Ovary (tissue), 3 donors: ENCODE measurements at regions not wholly inside any gene's neighbourhood (a gene's known extent, or its start where the extent isn't known, plus 50 kb on each side); places are given as distances from the start of the nearest gene placed in this dataset.

ENCODE experiments used
- CTCF ChIP-seq, 3 donors: fragments of 450-650 bp in 2 of 3; fragments of 200-600 bp in 1 of 3; IDR thresholded peaks; one replicate each; pipeline versions ENCODE4 v1.5.1 to v1.8.0; 2016 to 2022; ENCODE audit warnings: antibody characterized with exemption in 3 of 3, mild to moderate bottlenecking in 1 of 3
- EP300 ChIP-seq: sonication (generic); formaldehyde crosslinking; IDR thresholded peaks from one replicate; pipeline ENCODE4 v1.6.1; 2017; ENCODE audit warnings: antibody characterized with exemption
- POLR2A ChIP-seq: fragments of 450-650 bp; IDR thresholded peaks from one replicate; pipeline ENCODE4 v1.6.1; 2017; ENCODE audit warnings: antibody characterized with exemption, mild to moderate bottlenecking, moderate library complexity
- donor health status: DM: no; HTN: no; CAD: no.

GRCh38 chr5:62825623-62826220 is 247.1 kb downstream of the LRRC70 start:
- TF ChIP-seq POLR2A (no peak), CTCF (IDR thresholded peaks at IDR 0.05) (no peak), EP300 (no peak)
